Fibroblast of villous mesenchyme (primary cell): ENCODE measurements at regions not wholly inside any gene's neighbourhood (a gene's known extent, or its start where the extent isn't known, plus 50 kb on each side); places are given as distances from the start of the nearest gene placed in this dataset.

Experiments
- DNase-seq: peaks from one replicate; pipeline ENCODE4 v3.0.0-alpha.2; 2010; ENCODE audit warnings: low read depth
- H3K4me3 ChIP-seq: 2 replicates; pipeline ENCODE4 v1.5.1; 2011; ENCODE audit warnings: low read depth, mild to moderate bottlenecking, low read length
- CTCF ChIP-seq: IDR thresholded peaks from 2 replicates; pipeline ENCODE4 v1.5.1; 2012; ENCODE audit warnings: low read depth, mild to moderate bottlenecking, low read length; ENCODE audit not compliant: insufficient read depth

- DNase-seq: no peak
- no peak for TF ChIP-seq CTCF
- H3K4me3 ChIP-seq: no peak overlapping the region
Observed at GRCh38 chr18:33898427-33898826, 320.4 kb downstream of the ASXL3 start.

GRCh38 chr18:33878213-33878612, 300.2 kb downstream of the ASXL3 start:
- H3K4me3 ChIP-seq: no peak overlapping the region
- DNase-seq: no peak
- no peak for TF ChIP-seq CTCF

- no peak for DNase-seq
- H3K4me3 ChIP-seq: no peak overlapping the region
- no peak for TF ChIP-seq CTCF
Observed at GRCh38 chr18:33875029-33875565, 297.1 kb downstream of the ASXL3 start.

GRCh38 chr18:33873112-33873511, 295.1 kb downstream of the ASXL3 start:
- no peak for TF ChIP-seq CTCF
- DNase-seq: no peak
- H3K4me3 ChIP-seq: no peak overlapping the region

GRCh38 chr18:33871363-33872025, 293.5 kb downstream of the ASXL3 start:
- TF ChIP-seq CTCF: no peak
- no peak overlapping the region for H3K4me3 ChIP-seq
- DNase-seq: no peak

GRCh38 chr18:33870059-33870458, 292.0 kb downstream of the ASXL3 start:
- DNase-seq: no peak
- TF ChIP-seq CTCF: no peak
- no peak overlapping the region for H3K4me3 ChIP-seq

GRCh38 chr18:33866386-33866785, 288.4 kb downstream of the ASXL3 start:
- no peak overlapping the region for H3K4me3 ChIP-seq
- TF ChIP-seq CTCF: no peak
- DNase-seq: no peak
